Raji (cell line): ENCODE measurements at regions not wholly inside any gene's neighbourhood (a gene's known extent, or its start where the extent isn't known, plus 50 kb on each side); places are given as distances from the start of the nearest gene placed in this dataset.

Experiments used
- POLR2A ChIP-seq: IDR thresholded peaks from 2 replicates; pipeline ENCODE4 v1.6.1; 2011; ENCODE audit warnings: low read depth, low read length, control low read depth; ENCODE audit not compliant: insufficient read depth

DNA sequence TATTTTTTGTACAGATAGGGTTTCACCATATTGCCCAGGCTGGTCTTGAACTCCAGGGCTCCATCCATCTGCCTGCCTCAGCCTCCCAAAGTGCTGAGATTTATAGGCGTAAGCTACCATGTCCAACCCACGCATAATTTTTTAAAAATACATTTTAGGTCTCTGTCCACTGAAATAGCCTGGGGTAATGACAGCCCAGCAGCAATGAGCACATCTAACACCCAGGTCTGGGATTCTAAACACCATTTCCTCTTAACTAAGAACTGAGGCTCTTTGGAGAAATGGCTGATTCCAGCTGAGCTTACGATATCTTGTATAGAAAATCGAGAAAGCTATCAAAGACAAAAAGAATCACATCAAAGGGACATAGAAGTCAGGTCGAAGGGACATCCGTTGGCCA lies 245.3 kb downstream of the PARN start:
- no peak for TF ChIP-seq POLR2A

- no peak for TF ChIP-seq POLR2A
Measured at GRCh38 chr16:14378689-14379467, 251.2 kb downstream of the PARN start.

DNA sequence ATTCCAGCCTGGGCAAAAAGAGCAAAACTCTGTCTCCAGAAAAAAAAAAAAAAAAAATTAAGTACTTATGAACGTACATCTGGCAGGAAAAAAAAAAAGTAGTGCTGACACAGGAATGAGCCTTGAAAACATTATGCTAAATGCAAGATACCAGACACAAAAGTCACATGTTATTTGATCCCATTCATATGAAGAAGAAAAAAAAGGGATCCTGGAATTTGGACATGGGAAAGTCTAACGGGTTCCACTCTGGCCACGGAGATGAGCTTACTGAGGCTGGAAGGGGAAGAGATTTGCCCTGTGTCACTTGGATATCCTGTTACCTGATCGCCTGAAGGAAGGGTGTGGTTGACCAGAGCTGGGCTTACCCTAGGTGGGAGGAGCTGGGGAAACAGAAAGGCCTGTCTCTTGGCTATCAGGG lies 251.9 kb downstream of the PARN start:
- TF ChIP-seq POLR2A, result no peak

GRCh38 chr16:14377326-14377725 lies 252.7 kb downstream of the PARN start:
- TF ChIP-seq POLR2A, result no peak

- TF ChIP-seq POLR2A, result no peak
Measured at GRCh38 chr16:14375132-14375491, 254.9 kb downstream of the PARN start.

DNA sequence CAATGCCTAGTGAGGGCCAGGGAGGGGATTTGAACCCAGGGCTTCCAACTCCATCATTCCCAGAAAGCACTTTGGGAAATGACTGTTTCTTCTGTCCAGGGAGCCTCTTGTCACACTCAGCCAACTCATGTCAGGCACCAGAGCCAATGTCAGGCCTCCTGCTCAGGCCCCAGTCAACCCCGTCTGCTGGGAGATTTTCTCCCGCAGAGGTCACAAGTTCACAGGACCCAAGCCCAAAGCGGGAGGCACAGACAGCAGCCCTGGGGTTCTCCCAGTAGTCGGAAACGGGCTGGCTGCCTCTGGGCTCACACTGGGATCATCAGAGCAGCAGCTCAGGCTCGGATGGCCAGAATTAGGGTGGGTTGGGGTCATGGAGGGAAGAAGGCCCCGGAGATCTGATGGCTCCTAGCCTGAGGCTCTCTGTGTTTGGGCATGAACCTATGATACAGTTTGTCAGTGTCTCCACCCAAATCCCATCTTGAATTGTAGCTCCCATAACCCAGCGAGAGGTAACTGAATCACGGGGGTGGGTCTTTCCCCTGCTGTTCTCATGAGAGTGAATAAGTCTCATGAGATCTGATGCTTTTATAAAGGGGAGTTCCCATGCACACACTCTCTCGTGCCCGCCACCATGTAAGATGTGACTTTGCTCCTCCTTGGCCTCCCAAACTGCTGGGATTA lies 255.5 kb downstream of the PARN start:
- no peak for TF ChIP-seq POLR2A

GRCh38 chr16:14373896-14374295 lies 256.2 kb downstream of the PARN start:
- no peak for TF ChIP-seq POLR2A

GRCh38 chr16:14373406-14373805 lies 256.7 kb downstream of the PARN start:
- no peak for TF ChIP-seq POLR2A

- no peak for TF ChIP-seq POLR2A
Measured at GRCh38 chr16:14372471-14372870, 257.6 kb downstream of the PARN start.

GRCh38 chr16:14371778-14372431 lies 258.2 kb downstream of the PARN start:
- no peak for TF ChIP-seq POLR2A

- no peak for TF ChIP-seq POLR2A
Measured at GRCh38 chr16:14370736-14371234, 259.3 kb downstream of the PARN start.

GRCh38 chr16:14369734-14370598 lies 260.1 kb downstream of the PARN start:
- no peak for TF ChIP-seq POLR2A

GRCh38 chr16:14368399-14368798 lies 261.7 kb downstream of the PARN start:
- no peak for TF ChIP-seq POLR2A

DNA sequence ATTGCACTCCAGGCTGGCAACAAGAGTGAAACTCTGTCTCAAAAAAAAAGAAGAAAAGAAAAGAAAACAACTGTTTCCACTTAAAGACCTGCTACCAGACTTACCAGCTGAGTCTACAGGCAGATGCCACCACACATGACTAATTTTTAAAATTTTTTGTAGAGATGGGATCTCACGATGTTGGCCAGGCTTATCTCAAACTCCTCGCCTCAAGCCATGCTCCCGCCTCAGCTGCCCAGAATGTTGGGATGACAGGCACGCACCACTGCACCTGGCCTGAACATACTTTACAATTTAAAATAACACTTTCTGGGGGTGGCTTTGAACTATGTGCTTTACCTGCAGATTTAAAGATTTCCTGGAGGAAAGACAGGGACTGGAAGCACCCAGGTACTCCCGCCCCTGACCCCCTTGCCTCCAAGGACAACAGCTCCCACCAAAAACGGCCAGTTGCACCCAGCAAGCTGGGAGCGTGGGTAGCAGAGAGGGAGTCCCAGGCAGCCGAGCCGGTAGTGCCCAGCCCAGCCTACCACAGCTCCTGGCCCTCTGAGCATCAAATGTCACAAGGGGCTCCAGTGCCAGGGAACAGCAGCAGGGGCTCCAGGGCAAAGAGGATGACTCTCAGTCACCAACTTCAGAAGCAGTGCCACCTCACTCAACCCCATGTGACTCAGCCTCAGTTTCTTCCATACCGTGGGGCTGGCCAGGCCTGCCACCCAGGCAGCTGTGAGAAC lies 262.9 kb downstream of the PARN start:
- no peak for TF ChIP-seq POLR2A
